ENCODE measurements at regions not wholly inside any gene's neighbourhood (a gene's known extent, or its start where the extent isn't known, plus 50 kb on each side); places are given as distances from the start of the nearest gene placed in this dataset.

GRCh38 chr1:8139941-8140340, 113.8 kb upstream of the ERRFI1 start:
- Histone ChIP-seq H3K4me1 (ENCODE audit: control insufficient read depth in 1 of 2, low read depth in 2 of 2) (peaks cover 14 to 56% of the 10 kb centered on the region in 2 donors), H3K4me3 (no peak overlapping the region), H3K36me3 (no peaks in the 10 kb centered on the region), H3K27ac (no peak overlapping the region), H3K9me3 (no peaks in the 10 kb centered on the region), H3K27me3 (replicated peaks; ENCODE audit: insufficient read depth) (no peaks in the 10 kb centered on the region)
- ATAC-seq (ENCODE audit: insufficient number of reproducible peaks, low FRiP score, low read depth) (no peak), DNase-seq (ENCODE audit: low spot score) (no peak)
- TF ChIP-seq CTCF (IDR thresholded peaks at IDR 0.05), result no peak

- H3K36me3 ChIP-seq, result no peaks in the 10 kb centered on the region
- DNase-seq (ENCODE audit: low spot score), result no peak
- no peak for ATAC-seq (ENCODE audit: insufficient number of reproducible peaks, low FRiP score, low read depth)
- H3K27ac ChIP-seq, result no peak overlapping the region
- no peaks in the 10 kb centered on the region for H3K27me3 ChIP-seq (replicated peaks; ENCODE audit: insufficient read depth)
- no peaks in the 10 kb centered on the region for H3K9me3 ChIP-seq
- no peak overlapping the region for H3K4me3 ChIP-seq
- peaks cover 19 to 61% of the 10 kb centered on the region in 2 donors for H3K4me1 ChIP-seq (ENCODE audit: control insufficient read depth in 1 of 2, low read depth in 2 of 2)
- TF ChIP-seq CTCF (IDR thresholded peaks at IDR 0.05), result no peak
Observed at GRCh38 chr1:8139383-8139782, 113.3 kb upstream of the ERRFI1 start.

- H3K36me3 ChIP-seq, result no peaks in the 10 kb centered on the region
- H3K27ac ChIP-seq, result peak overlapping the region; percentile 94 to 96
- H3K9me3 ChIP-seq, result no peaks in the 10 kb centered on the region
- no peak for TF ChIP-seq CTCF (IDR thresholded peaks at IDR 0.05)
- no peak for ATAC-seq (ENCODE audit: insufficient number of reproducible peaks, low FRiP score, low read depth)
- peaks cover 20 to 64% of the 10 kb centered on the region in 2 donors for H3K4me1 ChIP-seq (ENCODE audit: control insufficient read depth in 1 of 2, low read depth in 2 of 2)
- no peaks in the 10 kb centered on the region for H3K27me3 ChIP-seq (replicated peaks; ENCODE audit: insufficient read depth)
- DNase-seq (ENCODE audit: low spot score), result no peak
- no peak overlapping the region for H3K4me3 ChIP-seq
Observed at GRCh38 chr1:8138673-8139072, 112.6 kb upstream of the ERRFI1 start.

GRCh38 chr1:8137481-8138244, 111.6 kb upstream of the ERRFI1 start:
- Histone ChIP-seq H3K9me3 (no peaks in the 10 kb centered on the region), H3K27ac (peak overlapping the region; percentile 94 to 96), H3K36me3 (no peaks in the 10 kb centered on the region), H3K4me1 (ENCODE audit: control insufficient read depth in 1 of 2, low read depth in 2 of 2) (peaks cover 26 to 63% of the 10 kb centered on the region in 2 donors), H3K4me3 (peak overlapping the region; percentile 34), H3K27me3 (replicated peaks; ENCODE audit: insufficient read depth) (no peaks in the 10 kb centered on the region)
- no peak for TF ChIP-seq CTCF (IDR thresholded peaks at IDR 0.05)
- DNase-seq (ENCODE audit: low spot score) (peak; percentile 31), ATAC-seq (ENCODE audit: insufficient number of reproducible peaks, low FRiP score, low read depth) (peak; percentile 5)

- Histone ChIP-seq H3K9me3 (no peaks in the 10 kb centered on the region), H3K36me3 (no peaks in the 10 kb centered on the region), H3K27me3 (replicated peaks; ENCODE audit: insufficient read depth) (no peaks in the 10 kb centered on the region), H3K27ac (peak overlapping the region; percentile 94 to 96), H3K4me1 (ENCODE audit: control insufficient read depth in 1 of 2, low read depth in 2 of 2) (peaks cover 28 to 66% of the 10 kb centered on the region in 2 donors), H3K4me3 (no peak overlapping the region)
- DNase-seq (ENCODE audit: low spot score) (no peak), ATAC-seq (ENCODE audit: insufficient number of reproducible peaks, low FRiP score, low read depth) (no peak)
- TF ChIP-seq CTCF (IDR thresholded peaks at IDR 0.05), result no peak
Observed at GRCh38 chr1:8136766-8137165, 110.7 kb upstream of the ERRFI1 start.

Measured in thoracic aorta (tissue), 2 donors.